Suprapubic skin (tissue), 4 donors: ENCODE measurements at regions not wholly inside any gene's neighbourhood (a gene's known extent, or its start where the extent isn't known, plus 50 kb on each side); places are given as distances from the start of the nearest gene placed in this dataset.

ENCODE experiments used
- DNase-seq, 2 donors: peaks; one replicate each; pipeline ENCODE4 v3.0.0-alpha.2; 2019; ENCODE audit warnings: low spot score in 2 of 2
- H3K27ac ChIP-seq: fragments of 200-600 bp; sonication (generic); one replicate; pipeline ENCODE4 v1.5.1; 2019
- H3K27me3 ChIP-seq: fragments of 200-600 bp; sonication (generic); one replicate; pipeline ENCODE4 v1.5.1; 2019
- H3K36me3 ChIP-seq: fragments of 200-600 bp; sonication (generic); one replicate; pipeline ENCODE4 v1.5.1; 2019
- H3K4me1 ChIP-seq: fragments of 200-600 bp; sonication (generic); one replicate; pipeline ENCODE4 v1.5.1; 2019
- H3K4me3 ChIP-seq: fragments of 200-600 bp; sonication (generic); one replicate; pipeline ENCODE4 v1.5.1; 2019; ENCODE audit warnings: mild to moderate bottlenecking
- H3K9me3 ChIP-seq: fragments of 200-600 bp; sonication (generic); one replicate; pipeline ENCODE4 v1.5.1; 2019
- CTCF ChIP-seq, 2 donors: fragments of 200-600 bp in 1 of 2; fragments of 450-650 bp in 1 of 2; sonication (generic) in 1 of 2; IDR thresholded peaks; one replicate each; pipeline ENCODE4 v1.5.1; 2016 to 2019; ENCODE audit warnings: antibody characterized with exemption in 2 of 2, mild to moderate bottlenecking in 1 of 2, moderate library complexity in 1 of 2
- EP300 ChIP-seq: sonication (generic); formaldehyde crosslinking; IDR thresholded peaks from one replicate; pipeline ENCODE4 v1.6.1; 2017; ENCODE audit warnings: antibody characterized with exemption
- POLR2A ChIP-seq, 2 donors: fragments of 450-650 bp; IDR thresholded peaks; one replicate each; pipeline ENCODE4 v1.6.1; 2017; ENCODE audit warnings: antibody characterized with exemption in 2 of 2, mild to moderate bottlenecking in 2 of 2, moderate library complexity in 2 of 2
- POLR2AphosphoS5 ChIP-seq, 3 donors: sonication (generic); formaldehyde crosslinking; IDR thresholded peaks; one replicate each; pipeline ENCODE4 v1.6.1; 2017; ENCODE audit warnings: antibody characterized with exemption in 3 of 3
- WGBS: methylation state at CpG from one replicate; pipeline ENCODE4 v1.1.5; 2018; 5-methylcytosine and 5-hydroxymethylcytosine counted together

- TF ChIP-seq CTCF (IDR thresholded peaks at IDR 0.05): no peak
- no peaks in the 10 kb centered on the region for H3K9me3 ChIP-seq
- H3K4me1 ChIP-seq: peaks cover 10% of the 10 kb centered on the region
- DNase-seq: no peak
- H3K4me3 ChIP-seq: no peak overlapping the region
- peaks cover 6% of the 10 kb centered on the region for H3K27me3 ChIP-seq
- no peak overlapping the region for H3K27ac ChIP-seq
- no CpG with 5 or more reads among the region's 10 CpGs for WGBS
- H3K36me3 ChIP-seq: no peaks in the 10 kb centered on the region
These were observed 129.2 kb downstream of the CTTN start for GRCh38 chr11:70527429-70528045.

- Histone ChIP-seq H3K36me3 (no peaks in the 10 kb centered on the region), H3K9me3 (no peaks in the 10 kb centered on the region), H3K27me3 (peaks cover 6% of the 10 kb centered on the region), H3K27ac (no peak overlapping the region), H3K4me1 (peaks cover 10% of the 10 kb centered on the region), H3K4me3 (no peak overlapping the region)
- TF ChIP-seq POLR2AphosphoS5 (IDR thresholded peaks at IDR 0.05) (no peak), POLR2A (IDR thresholded peaks at IDR 0.05) (no peak), EP300 (no peak), CTCF (IDR thresholded peaks at IDR 0.05) (no peak)
- 85% methylated on average over 26 of the region's 33 CpGs for WGBS
- no peak for DNase-seq
These were observed 129.9 kb downstream of the CTTN start for GRCh38 chr11:70528046-70528793.

- no peak overlapping the region for H3K27ac ChIP-seq
- no peak for DNase-seq
- H3K4me3 ChIP-seq: no peak overlapping the region
- no peaks in the 10 kb centered on the region for H3K36me3 ChIP-seq
- TF ChIP-seq POLR2AphosphoS5 (IDR thresholded peaks at IDR 0.05): no peak
- TF ChIP-seq CTCF (IDR thresholded peaks at IDR 0.05): no peak
- no peak for TF ChIP-seq EP300
- TF ChIP-seq POLR2A (IDR thresholded peaks at IDR 0.05): no peak
- WGBS: 95% methylated on average over 12 of the region's 18 CpGs
- H3K27me3 ChIP-seq: no peaks in the 10 kb centered on the region
- peaks cover 10% of the 10 kb centered on the region for H3K4me1 ChIP-seq
- H3K9me3 ChIP-seq: no peaks in the 10 kb centered on the region
These were observed 130.7 kb downstream of the CTTN start for GRCh38 chr11:70528794-70529580.

- Histone ChIP-seq H3K27ac (no peak overlapping the region), H3K4me1 (peaks cover 5% of the 10 kb centered on the region), H3K4me3 (no peak overlapping the region), H3K36me3 (no peaks in the 10 kb centered on the region), H3K27me3 (no peaks in the 10 kb centered on the region), H3K9me3 (no peaks in the 10 kb centered on the region)
- no peak for TF ChIP-seq CTCF (IDR thresholded peaks at IDR 0.05)
- no peak for TF ChIP-seq POLR2A (IDR thresholded peaks at IDR 0.05)
- no peak for TF ChIP-seq EP300
- no peak for TF ChIP-seq POLR2AphosphoS5 (IDR thresholded peaks at IDR 0.05)
- no peak for DNase-seq
- WGBS: 90% methylated on average over 10 of the region's 10 CpGs
These were observed 131.7 kb downstream of the CTTN start for GRCh38 chr11:70530010-70530409.

- TF ChIP-seq EP300 (no peak), CTCF (IDR thresholded peaks at IDR 0.05) (no peak)
- H3K27ac ChIP-seq: no peak overlapping the region
These were observed 132.4 kb downstream of the CTTN start for GRCh38 chr11:70530629-70531185.

More at GRCh38 chr11:70530629-70531185, 132.4 kb downstream of the CTTN start:
- no peaks in the 10 kb centered on the region for H3K4me1 ChIP-seq
- no peak for DNase-seq
- H3K27me3 ChIP-seq: no peaks in the 10 kb centered on the region
- H3K9me3 ChIP-seq: no peaks in the 10 kb centered on the region
- no peaks in the 10 kb centered on the region for H3K36me3 ChIP-seq
- WGBS: 91% methylated on average over 11 of the region's 11 CpGs
- no peak overlapping the region for H3K4me3 ChIP-seq
